HepG2 (cell line): ENCODE measurements at regions not wholly inside any gene's neighbourhood (a gene's known extent, or its start where the extent isn't known, plus 50 kb on each side); places are given as distances from the start of the nearest gene placed in this dataset.

Source experiments
- DR1 ChIP-seq: sonication (generic); formaldehyde crosslinking; IDR thresholded peaks from 2 replicates; pipeline ENCODE4 v1.8.0; 2021; ENCODE audit warnings: mild to moderate bottlenecking, missing genetic modification reagents, inconsistent platforms
- KLF9 ChIP-seq: IDR thresholded peaks from 2 replicates; pipeline ENCODE4 v1.6.1; 2016; ENCODE audit warnings: low read depth
- MAX ChIP-seq: IDR thresholded peaks from 2 replicates; pipeline ENCODE4 v1.6.1; 2012; ENCODE audit warnings: inconsistent platforms
- POLR2A ChIP-seq, 2 experiments: IDR thresholded peaks; 2 replicates each; pipeline ENCODE4 v1.6.1; 2011; ENCODE audit warnings: low read depth in 2 of 2, low read length in 2 of 2, mild to moderate bottlenecking in 1 of 2, moderate library complexity in 1 of 2; ENCODE audit not compliant: insufficient read depth in 1 of 2
- SP2 ChIP-seq: sonication (generic); formaldehyde crosslinking; IDR thresholded peaks from 2 replicates; pipeline ENCODE4 v1.5.1; 2020; ENCODE audit warnings: mild to moderate bottlenecking, missing genetic modification reagents
- ZFP36 ChIP-seq: fragments of 150-350 bp; IDR thresholded peaks from 2 replicates; pipeline ENCODE4 v1.6.1; 2018; ENCODE audit warnings: borderline replicate concordance, low read length, low read depth; ENCODE audit not compliant: partially characterized antibody
- ZNF274 ChIP-seq: sonication (generic); formaldehyde crosslinking; IDR thresholded peaks from 2 replicates; pipeline ENCODE4 v1.5.1; 2020; ENCODE audit warnings: mild to moderate bottlenecking, missing genetic modification reagents
- ZNF331 ChIP-seq: sonication (generic); formaldehyde crosslinking; IDR thresholded peaks from 2 replicates; pipeline ENCODE4 v1.4.0; 2020; ENCODE audit warnings: missing genetic modification reagents
- ZNF34 ChIP-seq: sonication (generic); formaldehyde crosslinking; IDR thresholded peaks from 2 replicates; pipeline ENCODE4 v1.4.0; 2020; ENCODE audit warnings: mild to moderate bottlenecking, missing genetic modification reagents, borderline replicate concordance

- TF ChIP-seq DR1 (CRISPR knock-in tag): no peak
- TF ChIP-seq ZNF274 (CRISPR knock-in tag): no peak
- no peak for TF ChIP-seq SP2 (CRISPR knock-in tag)
- no peak for TF ChIP-seq MAX
- TF ChIP-seq ZNF34 (CRISPR knock-in tag): no peak
- no peak for TF ChIP-seq ZNF331
- TF ChIP-seq POLR2A (IDR thresholded peaks at IDR 0.05; ENCODE audit: insufficient read depth in 1 of 2, low read depth in 2 of 2, low read length in 2 of 2): no peak
- TF ChIP-seq ZFP36: no peak
- TF ChIP-seq KLF9: no peak
Measured at GRCh38 chr6:17012421-17013225, 89.2 kb upstream of the STMND1 start.
